ENCODE measurements at regions not wholly inside any gene's neighbourhood (a gene's known extent, or its start where the extent isn't known, plus 50 kb on each side); places are given as distances from the start of the nearest gene placed in this dataset.

GRCh38 chr6:126620719-126621118 lies 280.8 kb downstream of the CENPW start:
- no peak for TF ChIP-seq CTCF (IDR thresholded peaks at IDR 0.05)
- no peak for TF ChIP-seq POLR2A (IDR thresholded peaks at IDR 0.05)
- no peak for DNase-seq
- intact Hi-C loops (cut with DNase I) = no loop called here
- no peak overlapping the region for H3K4me3 ChIP-seq
- no peaks in the 10 kb centered on the region for H3K9me3 ChIP-seq
- no peaks in the 10 kb centered on the region for H3K27me3 ChIP-seq
- 50 to 62% methylated on average over 1 of the region's 1 CpG for WGBS, 2 donors
- no peaks in the 10 kb centered on the region for H3K4me1 ChIP-seq
- H3K36me3 ChIP-seq = no peaks in the 10 kb centered on the region
- H3K27ac ChIP-seq = no peak overlapping the region

GRCh38 chr6:126625019-126625418 lies 285.1 kb downstream of the CENPW start:
- H3K27ac ChIP-seq = no peak overlapping the region
- intact Hi-C loops (cut with DNase I) = no loop called here
- WGBS, 2 donors = 45 to 70% methylated on average over 2 of the region's 2 CpGs
- H3K36me3 ChIP-seq = no peaks in the 10 kb centered on the region
- DNase-seq = no peak
- H3K4me1 ChIP-seq = no peaks in the 10 kb centered on the region
- no peaks in the 10 kb centered on the region for H3K27me3 ChIP-seq
- H3K4me3 ChIP-seq = no peak overlapping the region
- TF ChIP-seq POLR2A (IDR thresholded peaks at IDR 0.05) (no peak), CTCF (IDR thresholded peaks at IDR 0.05) (no peak)
- no peaks in the 10 kb centered on the region for H3K9me3 ChIP-seq

- WGBS, 2 donors = 37% methylated on average over 3 of the region's 3 CpGs; no CpG with 5 or more reads in 1 of the 2 donors
- Histone ChIP-seq H3K36me3 (no peaks in the 10 kb centered on the region), H3K9me3 (no peaks in the 10 kb centered on the region), H3K27me3 (no peaks in the 10 kb centered on the region), H3K4me1 (peaks cover 0 to 1% (median 0%) of the 10 kb centered on the region in 3 donors), H3K4me3 (no peak overlapping the region), H3K27ac (no peak overlapping the region)
- DNase-seq = no peak
- intact Hi-C loops (cut with DNase I) = no loop called here
- no peak for TF ChIP-seq CTCF (IDR thresholded peaks at IDR 0.05)
- TF ChIP-seq POLR2A (IDR thresholded peaks at IDR 0.05) = no peak
Observed at GRCh38 chr6:126628125-126628524, 288.2 kb downstream of the CENPW start.

GRCh38 chr6:126631363-126631762 lies 291.4 kb downstream of the CENPW start:
- Histone ChIP-seq H3K4me3 (no peak overlapping the region), H3K27me3 (no peaks in the 10 kb centered on the region), H3K9me3 (no peaks in the 10 kb centered on the region), H3K4me1 (peaks cover 0 to 6% (median 0%) of the 10 kb centered on the region in 3 donors), H3K27ac (no peak overlapping the region), H3K36me3 (no peaks in the 10 kb centered on the region)
- 44 to 56% methylated on average over 2 of the region's 2 CpGs for WGBS, 2 donors
- TF ChIP-seq POLR2A (IDR thresholded peaks at IDR 0.05) = no peak
- TF ChIP-seq CTCF (IDR thresholded peaks at IDR 0.05) = no peak
- intact Hi-C loops (cut with DNase I) = no loop called here
- no peak for DNase-seq

- intact Hi-C loops (cut with DNase I) = no loop called here
- Histone ChIP-seq H3K4me3 (no peak overlapping the region), H3K36me3 (no peaks in the 10 kb centered on the region), H3K9me3 (no peaks in the 10 kb centered on the region), H3K4me1 (peaks cover 0 to 6% (median 0%) of the 10 kb centered on the region in 3 donors), H3K27me3 (no peaks in the 10 kb centered on the region), H3K27ac (no peak overlapping the region)
- WGBS, 2 donors = 50 to 54% methylated on average over 1 of the region's 1 CpG
- TF ChIP-seq POLR2A (IDR thresholded peaks at IDR 0.05) (no peak), CTCF (IDR thresholded peaks at IDR 0.05) (no peak)
- DNase-seq = no peak
Observed at GRCh38 chr6:126632271-126632670, 292.4 kb downstream of the CENPW start.

All from esophagus squamous epithelium (tissue), 5 donors.